Right lobe of liver (tissue), 6 donors: ENCODE measurements at regions not wholly inside any gene's neighbourhood (a gene's known extent, or its start where the extent isn't known, plus 50 kb on each side); places are given as distances from the start of the nearest gene placed in this dataset.

ENCODE experiments used
- ATAC-seq, 4 donors: fragments of 200-7000 bp; cut with Tn5 transposase; one replicate each; pipeline ENCODE4 v1.9.1; 2020; ENCODE audit warnings: mild to moderate bottlenecking in 4 of 4, moderate library complexity in 4 of 4
- DNase-seq, 3 donors: peaks; one replicate each; pipeline ENCODE4 v3.0.0-alpha.2; 2020
- H3K27ac ChIP-seq, 3 donors: fragments of 200-600 bp; one replicate each; pipeline ENCODE4 v1.8.0; 2022
- H3K27me3 ChIP-seq, 2 donors: fragments of 200-600 bp; one replicate each; pipeline ENCODE4 v1.8.0; 2022
- H3K36me3 ChIP-seq, 4 donors: fragments of 200-600 bp; sonication (generic) in 1 of 4; one replicate each; pipeline versions ENCODE4 v1.5.1 to v1.8.0; 2017 to 2022; ENCODE audit warnings: control low read depth in 1 of 4
- H3K4me1 ChIP-seq, 4 donors: fragments of 200-600 bp; sonication (generic) in 1 of 4; one replicate each; pipeline versions ENCODE4 v1.5.1 to v1.8.0; 2017 to 2022; ENCODE audit warnings: control low read depth in 1 of 4
- H3K4me3 ChIP-seq, 3 donors: fragments of 200-600 bp; one replicate each; pipeline ENCODE4 v1.8.0; 2022
- H3K9me3 ChIP-seq, 4 donors: fragments of 200-600 bp; sonication (generic) in 1 of 4; one replicate each; pipeline versions ENCODE4 v1.5.1 to v1.8.0; 2017 to 2022; ENCODE audit warnings: control low read depth in 1 of 4
- POLR2A ChIP-seq: fragments of 450-650 bp; IDR thresholded peaks from one replicate; pipeline ENCODE4 v1.6.1; 2017; ENCODE audit warnings: antibody characterized with exemption, mild to moderate bottlenecking
- WGBS: methylation state at CpG from one replicate; pipeline ENCODE4 v1.1.6; 2018; ENCODE audit warnings: low coverage, low lambda C conversion rate; ENCODE audit not compliant: insufficient coverage; ENCODE audit errors: missing lambda C conversion rate; 5-methylcytosine and 5-hydroxymethylcytosine counted together
- intact Hi-C, 2 donors: fragments of 100-400 bp; cut with DNase I; formaldehyde crosslinking; loops; one replicate each; pipeline versions ENCODE4 v1.11.2 to v1.14.1; 2022
- TF ChIP-seq, protein P1 (sequence below), 4 donors: fragments of 200-600 bp in 3 of 4; fragments of 450-650 bp in 1 of 4; IDR thresholded peaks; one replicate each; pipeline versions ENCODE4 v1.5.1 to v1.8.0; 2016 to 2022; ENCODE audit warnings: antibody characterized with exemption in 4 of 4, mild to moderate bottlenecking in 2 of 4
- donor health status: DM: no; HTN: yes; CAD: no.
- donor health status: DM: no; HTN: no; CAD: no.
- donor health status: DM: no; HTN: no; CAD: no.
- donor health status: DM: no; HTN: yes; CAD: no.
- donor health status: DM: no; HTN: yes; CAD: no.

GRCh38 chr1:192862271-192862670 is 53.4 kb downstream of the RGS2 start:
- ATAC-seq (no peak), DNase-seq (no peak)
- TF ChIP-seq, protein P1, sequence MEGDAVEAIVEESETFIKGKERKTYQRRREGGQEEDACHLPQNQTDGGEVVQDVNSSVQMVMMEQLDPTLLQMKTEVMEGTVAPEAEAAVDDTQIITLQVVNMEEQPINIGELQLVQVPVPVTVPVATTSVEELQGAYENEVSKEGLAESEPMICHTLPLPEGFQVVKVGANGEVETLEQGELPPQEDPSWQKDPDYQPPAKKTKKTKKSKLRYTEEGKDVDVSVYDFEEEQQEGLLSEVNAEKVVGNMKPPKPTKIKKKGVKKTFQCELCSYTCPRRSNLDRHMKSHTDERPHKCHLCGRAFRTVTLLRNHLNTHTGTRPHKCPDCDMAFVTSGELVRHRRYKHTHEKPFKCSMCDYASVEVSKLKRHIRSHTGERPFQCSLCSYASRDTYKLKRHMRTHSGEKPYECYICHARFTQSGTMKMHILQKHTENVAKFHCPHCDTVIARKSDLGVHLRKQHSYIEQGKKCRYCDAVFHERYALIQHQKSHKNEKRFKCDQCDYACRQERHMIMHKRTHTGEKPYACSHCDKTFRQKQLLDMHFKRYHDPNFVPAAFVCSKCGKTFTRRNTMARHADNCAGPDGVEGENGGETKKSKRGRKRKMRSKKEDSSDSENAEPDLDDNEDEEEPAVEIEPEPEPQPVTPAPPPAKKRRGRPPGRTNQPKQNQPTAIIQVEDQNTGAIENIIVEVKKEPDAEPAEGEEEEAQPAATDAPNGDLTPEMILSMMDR (IDR thresholded peaks at IDR 0.05) = no peak
- no peak for TF ChIP-seq POLR2A
- intact Hi-C loops = no loop called here
- 48% methylated on average over 1 of the region's 1 CpG for WGBS
- H3K27ac ChIP-seq = no peak overlapping the region
- no peak overlapping the region for H3K4me3 ChIP-seq
- H3K36me3 ChIP-seq = no peaks in the 10 kb centered on the region
- no peaks in the 10 kb centered on the region for H3K4me1 ChIP-seq
- H3K9me3 ChIP-seq = no peaks in the 10 kb centered on the region
- no peaks in the 10 kb centered on the region for H3K27me3 ChIP-seq

GRCh38 chr1:192866241-192866868 is 57.5 kb downstream of the RGS2 start:
- intact Hi-C loops = no loop called here
- Histone ChIP-seq H3K9me3 (no peaks in the 10 kb centered on the region), H3K27ac (no peak overlapping the region), H3K27me3 (no peaks in the 10 kb centered on the region), H3K4me3 (no peak overlapping the region), H3K4me1 (no peaks in the 10 kb centered on the region), H3K36me3 (no peaks in the 10 kb centered on the region)
- WGBS = 46% methylated on average over 5 of the region's 5 CpGs
- TF ChIP-seq POLR2A = no peak
- TF ChIP-seq, protein P1 (IDR thresholded peaks at IDR 0.05) = no peak
- ATAC-seq (no peak), DNase-seq (no peak)

GRCh38 chr1:192867180-192867579 is 58.3 kb downstream of the RGS2 start:
- H3K4me1 ChIP-seq = no peaks in the 10 kb centered on the region
- ATAC-seq (no peak), DNase-seq (no peak)
- no peak overlapping the region for H3K4me3 ChIP-seq
- no peaks in the 10 kb centered on the region for H3K27me3 ChIP-seq
- no peaks in the 10 kb centered on the region for H3K9me3 ChIP-seq
- intact Hi-C loops = no loop called here
- no peaks in the 10 kb centered on the region for H3K36me3 ChIP-seq
- no peak overlapping the region for H3K27ac ChIP-seq
- WGBS = 78% methylated on average over 4 of the region's 4 CpGs
- TF ChIP-seq, protein P1 (IDR thresholded peaks at IDR 0.05) = no peak
- TF ChIP-seq POLR2A = no peak

DNA sequence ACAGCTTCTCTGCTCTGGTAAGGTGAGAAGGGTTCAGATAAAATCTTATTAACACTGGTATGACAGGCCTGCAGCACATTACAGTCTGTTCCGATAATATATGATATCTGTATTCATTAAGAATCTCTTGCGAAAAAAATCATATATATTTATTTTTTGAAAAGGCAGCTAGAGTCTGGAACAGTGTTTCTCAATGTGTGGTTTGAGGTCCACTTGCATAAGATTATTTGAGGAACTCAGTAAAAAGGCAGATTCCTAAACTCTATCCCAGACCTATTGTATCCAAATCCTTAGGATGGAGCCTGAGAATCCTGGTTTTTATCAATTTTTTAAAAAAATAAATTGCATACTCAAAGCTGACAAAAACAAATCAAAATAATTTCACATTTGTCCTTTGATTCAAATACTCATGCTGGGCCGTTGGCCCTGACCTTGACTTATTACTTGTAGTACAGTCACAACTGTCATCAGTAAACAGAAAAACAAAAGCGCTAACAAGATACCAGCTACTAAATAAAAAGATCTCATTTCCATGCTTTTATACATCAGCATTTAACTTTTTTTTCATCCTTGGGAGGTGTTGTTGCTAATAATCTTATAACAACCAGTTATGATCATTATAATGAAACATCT is 60.6 kb downstream of the RGS2 start:
- intact Hi-C loops = no loop called here
- Histone ChIP-seq H3K27ac (no peak overlapping the region), H3K4me1 (no peaks in the 10 kb centered on the region), H3K4me3 (no peak overlapping the region), H3K36me3 (no peaks in the 10 kb centered on the region), H3K9me3 (no peaks in the 10 kb centered on the region), H3K27me3 (no peaks in the 10 kb centered on the region)
- WGBS = 64% methylated on average over 4 of the region's 4 CpGs
- no peak for DNase-seq
- no peak for ATAC-seq
- TF ChIP-seq POLR2A = no peak
- TF ChIP-seq, protein P1 (IDR thresholded peaks at IDR 0.05) = no peak
